Endothelial cell of umbilical vein (primary cell): ENCODE measurements at regions not wholly inside any gene's neighbourhood (a gene's known extent, or its start where the extent isn't known, plus 50 kb on each side); places are given as distances from the start of the nearest gene placed in this dataset.

ENCODE experiments used
- BruUV-seq: library from RNA; stranded (reverse); fragments of 400-500 nt; replicated peaks from 2 replicates; lab custom pipeline; 2021; lab: Mats Ljungman, UMichigan
- CTCF ChIA-PET: fragments of 300-600, 350-600 bp; sonication (Branson Sonifier 250); formaldehyde crosslinking; loops from one replicate; lab custom pipeline; 2021; ENCODE audit warnings: antibody characterized with exemption, inconsistent platforms; lab: Charles Lee
- POLR2A ChIA-PET: fragments of 300-600, 350-600 bp; sonication (Branson Sonifier 250); formaldehyde crosslinking; loops from one replicate; lab custom pipeline; 2021; ENCODE audit warnings: antibody characterized with exemption, inconsistent platforms; lab: Charles Lee
- DNase-seq: peaks from one replicate; pipeline ENCODE4 v3.0.0-alpha.2; 2011; ENCODE audit warnings: low read depth, low spot score
- FAIRE-seq: peaks from 2 replicates; lab custom pipeline; 2011; peaks lifted over from hg19 to GRCh38; lab: Jason Lieb, UNC
- H2AFZ ChIP-seq: 2 replicates; pipeline ENCODE4 v1.6.0; 2012; ENCODE audit warnings: low read depth, low read length, control low read depth, inconsistent platforms
- H3K27ac ChIP-seq: 2 replicates; pipeline ENCODE4 v1.5.1; 2011; ENCODE audit warnings: low read depth, mild to moderate bottlenecking, control low read depth, low read length, moderate library complexity; ENCODE audit not compliant: insufficient read depth
- H3K27me3 ChIP-seq, 2 experiments: 2 replicates each; pipeline versions ENCODE4 v1.6.0 to v1.6.1; 2011; ENCODE audit warnings: low read length in 2 of 2, mixed read lengths in 1 of 2; ENCODE audit not compliant: control insufficient read depth in 2 of 2, insufficient read depth in 2 of 2
- H3K36me3 ChIP-seq, 2 experiments: 2 replicates in 1 of 2; 3 replicates in 1 of 2; pipeline ENCODE4 v1.5.1; 2011; ENCODE audit warnings: low read length in 2 of 2, mild to moderate bottlenecking in 1 of 2, moderate library complexity in 1 of 2; ENCODE audit not compliant: control insufficient read depth in 2 of 2, insufficient read depth in 2 of 2; ENCODE audit errors: extremely low read depth in 1 of 2
- H3K4me1 ChIP-seq: 3 replicates; pipeline ENCODE4 v1.5.1; 2011; ENCODE audit warnings: mild to moderate bottlenecking, low read length; ENCODE audit not compliant: control insufficient read depth, insufficient read depth; ENCODE audit errors: extremely low read depth
- H3K4me2 ChIP-seq: 2 replicates; pipeline ENCODE4 v1.6.1; 2011; ENCODE audit warnings: low read length, control low read depth, mixed read lengths; ENCODE audit not compliant: insufficient read depth
- H3K4me3 ChIP-seq, 3 experiments: fragments of 200-600 bp in 1 of 3; sonication (generic), shearing (Covaris generic) in 1 of 3; replicated peaks in 1 of 3; 2 replicates each; pipeline ENCODE4 v1.5.1; 2011 to 2016; ENCODE audit warnings: control low read depth in 3 of 3, low read length in 3 of 3, mild to moderate bottlenecking in 2 of 3, inconsistent platforms in 1 of 3, low read depth in 1 of 3, moderate library complexity in 1 of 3; ENCODE audit not compliant: insufficient read depth in 1 of 3
- H3K79me2 ChIP-seq: 2 replicates; pipeline ENCODE4 v1.6.0; 2012; ENCODE audit warnings: low read length, inconsistent platforms; ENCODE audit not compliant: control insufficient read depth, insufficient read depth
- H3K9ac ChIP-seq: replicated peaks from 2 replicates; pipeline ENCODE3; 2011; ENCODE audit warnings: low read length, control low read depth; ENCODE audit not compliant: insufficient read depth; ENCODE audit errors: extremely low read depth
- H3K9me1 ChIP-seq: replicated peaks from 3 replicates; pipeline ENCODE4 v1.6.0; 2011; ENCODE audit warnings: mild to moderate bottlenecking, low read length; ENCODE audit not compliant: control insufficient read depth, insufficient read depth; ENCODE audit errors: extremely low read depth
- H3K9me3 ChIP-seq: replicated peaks from 2 replicates; pipeline ENCODE4 v1.5.1; 2012; ENCODE audit warnings: low read length, inconsistent platforms; ENCODE audit not compliant: control insufficient read depth, insufficient read depth
- H4K20me1 ChIP-seq: replicated peaks from 2 replicates; pipeline ENCODE3; 2011; ENCODE audit warnings: mild to moderate bottlenecking, low read length; ENCODE audit not compliant: control insufficient read depth, insufficient read depth; ENCODE audit errors: extremely low read depth
- CTCF ChIP-seq, 2 donors: IDR thresholded peaks; 1 replicate in 1 of 2; 2 replicates in 1 of 2; pipeline ENCODE4 v1.5.1; 2011; ENCODE audit warnings: low read length in 2 of 2, mild to moderate bottlenecking in 2 of 2, moderate library complexity in 2 of 2, control low read depth in 1 of 2, inconsistent platforms in 1 of 2, low read depth in 1 of 2; ENCODE audit not compliant: insufficient read depth in 1 of 2; ENCODE audit errors: extremely low read depth in 1 of 2
- EZH2 ChIP-seq: IDR thresholded peaks from 2 replicates; pipeline ENCODE4 v1.6.1; 2012; ENCODE audit warnings: borderline replicate concordance, low read depth, mild to moderate bottlenecking, moderate library complexity, low read length, inconsistent platforms; ENCODE audit not compliant: severe bottlenecking
- FOS ChIP-seq: IDR thresholded peaks from 2 replicates; pipeline ENCODE4 v1.6.1; 2011; ENCODE audit warnings: mild to moderate bottlenecking, low read length, moderate library complexity, borderline replicate concordance; ENCODE audit not compliant: insufficient read depth
- GATA2 ChIP-seq: IDR thresholded peaks from 2 replicates; pipeline ENCODE4 v1.7.0; 2011; ENCODE audit warnings: low read depth, mild to moderate bottlenecking, moderate library complexity, mixed read lengths, low read length; ENCODE audit not compliant: insufficient read length, insufficient read depth
- MAX ChIP-seq: IDR thresholded peaks from 2 replicates; pipeline ENCODE4 v1.6.1; 2011; ENCODE audit not compliant: insufficient read depth, insufficient read length
- MYC ChIP-seq: IDR thresholded peaks from one replicate; pipeline ENCODE4 v1.6.1; 2011; ENCODE audit warnings: mild to moderate bottlenecking, low read depth, low read length
- POLR2A ChIP-seq: IDR thresholded peaks from 2 replicates; pipeline ENCODE4 v1.6.1; 2012; ENCODE audit warnings: low read depth, mild to moderate bottlenecking, control low read depth, low read length
- POLR2AphosphoS5 ChIP-seq: IDR thresholded peaks from 2 replicates; pipeline ENCODE4 v1.6.1; 2012; ENCODE audit warnings: low read depth, mild to moderate bottlenecking, control low read depth, low read length, moderate library complexity; ENCODE audit not compliant: insufficient read depth
- dilution Hi-C: fragments of 300-500 bp; cut with MboI; formaldehyde crosslinking; loops from one replicate; pipeline ENCODE4 v1.15.0; 2019; ENCODE audit warnings: low sequenced_read_pairs; ENCODE audit not compliant: extremely low pct_ligation_motif_present
- intact Hi-C: fragments of 100-400 bp; cut with micrococcal nuclease; formaldehyde crosslinking; loops from one replicate; pipeline ENCODE4 v1.10.0; 2022

- TF ChIP-seq MAX (no peak), POLR2A (no peak), GATA2 (no peak), EZH2 (no peak)
- DNase-seq (no peak), FAIRE-seq (no peak)
- Histone ChIP-seq H3K4me3 (no peak overlapping the region), H3K9me1 (no peaks in the 10 kb centered on the region), H3K27ac (no peak overlapping the region), H4K20me1 (no peaks in the 10 kb centered on the region), H3K4me1 (no peaks in the 10 kb centered on the region), H3K27me3 (no peaks in the 10 kb centered on the region), H3K79me2 (no peaks in the 10 kb centered on the region), H3K4me2 (no peak overlapping the region), H3K9ac (no peak overlapping the region), H3K9me3 (peaks cover 9% of the 10 kb centered on the region), H2AFZ (no peak overlapping the region), H3K36me3 (no peaks in the 10 kb centered on the region)
- intact Hi-C loops: no loop called here
- CTCF ChIA-PET: no interaction called here
- POLR2A ChIA-PET: no interaction called here
- BruUV-seq: no TSS peak
- dilution Hi-C loops: no loop called here
These were observed 368.7 kb downstream of the CMPK2 start for GRCh38 chr2:6497048-6497447.

GRCh38 chr2:6498841-6499240, 366.9 kb downstream of the CMPK2 start:
- dilution Hi-C loops (no loop called here), intact Hi-C loops (no loop called here)
- DNase-seq (no peak), FAIRE-seq (no peak)
- H3K4me1 ChIP-seq: no peaks in the 10 kb centered on the region
- CTCF ChIA-PET: no interaction called here
- no peaks in the 10 kb centered on the region for H3K9me1 ChIP-seq
- no peaks in the 10 kb centered on the region for H3K36me3 ChIP-seq
- BruUV-seq: no TSS peak
- no peaks in the 10 kb centered on the region for H4K20me1 ChIP-seq
- no peak overlapping the region for H3K4me2 ChIP-seq
- H2AFZ ChIP-seq: no peak overlapping the region
- H3K79me2 ChIP-seq: no peaks in the 10 kb centered on the region
- no peak overlapping the region for H3K4me3 ChIP-seq
- no peak for TF ChIP-seq POLR2AphosphoS5
- no peak for TF ChIP-seq GATA2
- TF ChIP-seq CTCF (IDR thresholded peaks at IDR 0.05; ENCODE audit: extremely low read depth in 1 of 2, insufficient read depth in 1 of 2, low read depth in 1 of 2, low read length in 2 of 2): no peak
- TF ChIP-seq MYC: no peak
- no peak for TF ChIP-seq MAX
- TF ChIP-seq EZH2: no peak
- TF ChIP-seq FOS: no peak
- no peak for TF ChIP-seq POLR2A
- peaks cover 6% of the 10 kb centered on the region for H3K9me3 ChIP-seq
- H3K9ac ChIP-seq: no peak overlapping the region
- POLR2A ChIA-PET: no interaction called here
- H3K27me3 ChIP-seq: no peaks in the 10 kb centered on the region
- no peak overlapping the region for H3K27ac ChIP-seq
